WI38 (cell line): ENCODE measurements at regions not wholly inside any gene's neighbourhood (a gene's known extent, or its start where the extent isn't known, plus 50 kb on each side); places are given as distances from the start of the nearest gene placed in this dataset.

ENCODE experiments used
- H3K4me3 ChIP-seq: 2 replicates; pipeline ENCODE4 v1.5.1; 2011; ENCODE audit warnings: low read depth, mild to moderate bottlenecking, control low read depth, low read length
- CTCF ChIP-seq: IDR thresholded peaks from 2 replicates; pipeline ENCODE4 v1.5.1; 2012; ENCODE audit warnings: low read depth, mild to moderate bottlenecking, control low read depth, low read length

- TF ChIP-seq CTCF: no peak
These were observed 618.6 kb downstream of the AACS start for GRCh38 chr12:125683748-125684381.

GRCh38 chr12:125684968-125685790 is 619.9 kb downstream of the AACS start:
- no peak for TF ChIP-seq CTCF
- H3K4me3 ChIP-seq: no peak overlapping the region

More at GRCh38 chr12:125683748-125684381, 618.6 kb downstream of the AACS start:
- no peak overlapping the region for H3K4me3 ChIP-seq

GRCh38 chr12:125685915-125686314 is 620.7 kb downstream of the AACS start:
- no peak for TF ChIP-seq CTCF
- H3K4me3 ChIP-seq: no peak overlapping the region

- TF ChIP-seq CTCF: no peak
- H3K4me3 ChIP-seq: no peak overlapping the region
These were observed 622.2 kb downstream of the AACS start for GRCh38 chr12:125687403-125687802.

GRCh38 chr12:125687820-125688219 is 622.6 kb downstream of the AACS start:
- no peak for TF ChIP-seq CTCF
- no peak overlapping the region for H3K4me3 ChIP-seq

- no peak for TF ChIP-seq CTCF
- no peak overlapping the region for H3K4me3 ChIP-seq
These were observed 623.0 kb downstream of the AACS start for GRCh38 chr12:125688223-125688622.

GRCh38 chr12:125688881-125689280 is 623.6 kb downstream of the AACS start:
- no peak for TF ChIP-seq CTCF
- no peak overlapping the region for H3K4me3 ChIP-seq
